ENCODE measurements at regions not wholly inside any gene's neighbourhood (a gene's known extent, or its start where the extent isn't known, plus 50 kb on each side); places are given as distances from the start of the nearest gene placed in this dataset.
"Not testable (repeated sequence)": the region's sequence is repeated elsewhere in the genome, so short reads cannot be mapped to it uniquely, and the experiment has no call there.

DNA sequence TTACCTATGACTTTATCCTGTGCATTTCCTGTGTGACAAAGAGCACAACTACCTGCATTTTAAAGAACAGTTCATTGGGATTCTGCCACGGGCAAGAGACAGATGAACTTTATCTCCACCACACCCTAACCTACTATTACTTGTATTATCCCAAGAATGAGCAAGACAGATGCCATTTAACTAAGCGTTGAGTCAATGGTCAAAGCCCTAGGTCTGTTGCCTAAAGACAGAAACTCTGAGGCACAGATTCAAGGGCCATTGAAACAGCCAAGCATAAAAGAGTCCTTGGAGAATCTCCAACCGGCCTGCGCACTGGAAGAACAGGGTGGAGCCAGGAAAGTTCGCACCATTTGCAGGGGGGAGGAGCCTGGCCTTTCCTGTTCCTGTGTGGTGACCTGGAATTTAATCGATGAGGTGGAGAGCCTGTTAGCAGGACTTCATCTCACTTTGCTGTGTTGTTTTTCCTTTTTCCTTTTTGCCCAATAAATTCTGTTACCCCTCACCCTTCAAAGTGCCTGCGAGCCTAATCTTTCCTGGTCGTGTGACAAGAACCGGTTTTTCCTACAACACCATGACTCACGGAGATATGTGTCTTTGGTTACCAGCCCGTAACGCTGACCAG is 146.4 kb upstream of the DIAPH2 start:
- no peaks in the 10 kb centered on the region for H3K27me3 ChIP-seq
- no peaks in the 10 kb centered on the region for H3K36me3 ChIP-seq (replicated peaks in 1 of 2)
- 68 to 82% (median 80%) methylated on average over 8 to 12 of the region's 12 CpGs for WGBS, 4 donors
- TF ChIP-seq POLR2A (IDR thresholded peaks at IDR 0.05): no peak
- TF ChIP-seq, protein P1, sequence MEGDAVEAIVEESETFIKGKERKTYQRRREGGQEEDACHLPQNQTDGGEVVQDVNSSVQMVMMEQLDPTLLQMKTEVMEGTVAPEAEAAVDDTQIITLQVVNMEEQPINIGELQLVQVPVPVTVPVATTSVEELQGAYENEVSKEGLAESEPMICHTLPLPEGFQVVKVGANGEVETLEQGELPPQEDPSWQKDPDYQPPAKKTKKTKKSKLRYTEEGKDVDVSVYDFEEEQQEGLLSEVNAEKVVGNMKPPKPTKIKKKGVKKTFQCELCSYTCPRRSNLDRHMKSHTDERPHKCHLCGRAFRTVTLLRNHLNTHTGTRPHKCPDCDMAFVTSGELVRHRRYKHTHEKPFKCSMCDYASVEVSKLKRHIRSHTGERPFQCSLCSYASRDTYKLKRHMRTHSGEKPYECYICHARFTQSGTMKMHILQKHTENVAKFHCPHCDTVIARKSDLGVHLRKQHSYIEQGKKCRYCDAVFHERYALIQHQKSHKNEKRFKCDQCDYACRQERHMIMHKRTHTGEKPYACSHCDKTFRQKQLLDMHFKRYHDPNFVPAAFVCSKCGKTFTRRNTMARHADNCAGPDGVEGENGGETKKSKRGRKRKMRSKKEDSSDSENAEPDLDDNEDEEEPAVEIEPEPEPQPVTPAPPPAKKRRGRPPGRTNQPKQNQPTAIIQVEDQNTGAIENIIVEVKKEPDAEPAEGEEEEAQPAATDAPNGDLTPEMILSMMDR (IDR thresholded peaks at IDR 0.05): no peak
- no peak overlapping the region for H3K27ac ChIP-seq
- H3K9me3 ChIP-seq (replicated peaks in 1 of 3): no peaks in the 10 kb centered on the region
- intact Hi-C loops (cut with DNase I): no loop called here
- no peak overlapping the region for H3K4me3 ChIP-seq
- no peaks in the 10 kb centered on the region for H3K4me1 ChIP-seq (replicated peaks in 1 of 2)
- DNase-seq: no peak

GRCh38 chrX:96540111-96540631 is 144.5 kb upstream of the DIAPH2 start:
- Histone ChIP-seq H3K27me3 (no peaks in the 10 kb centered on the region), H3K4me3 (no peak overlapping the region), H3K36me3 (replicated peaks in 1 of 2) (no peaks in the 10 kb centered on the region), H3K4me1 (replicated peaks in 1 of 2) (no peaks in the 10 kb centered on the region), H3K27ac (no peak overlapping the region), H3K9me3 (replicated peaks in 1 of 3) (no peaks in the 10 kb centered on the region)
- WGBS, 4 donors: 58 to 76% (median 59%) methylated on average over 2 of the region's 2 CpGs
- intact Hi-C loops (cut with DNase I): no loop called here
- no peak for DNase-seq
- TF ChIP-seq, protein P1 (IDR thresholded peaks at IDR 0.05): no peak
- TF ChIP-seq POLR2A (IDR thresholded peaks at IDR 0.05): no peak

GRCh38 chrX:96546281-96546680 is 138.4 kb upstream of the DIAPH2 start:
- intact Hi-C loops (cut with DNase I); H3K4me1 ChIP-seq (replicated peaks in 1 of 2); H3K9me3 ChIP-seq (replicated peaks in 1 of 3); H3K36me3 ChIP-seq (replicated peaks in 1 of 2); H3K4me3 ChIP-seq; H3K27ac ChIP-seq: not testable (repeated sequence)
- 63 to 86% (median 72%) methylated on average over 7 of the region's 7 CpGs for WGBS, 4 donors
- peak in 2 of 7 donors; percentile 33 to 49 for DNase-seq
- H3K27me3 ChIP-seq: peaks cover 18% of the 10 kb centered on the region

GRCh38 chrX:96551322-96551872 is 133.2 kb upstream of the DIAPH2 start:
- Histone ChIP-seq H3K4me1 (replicated peaks in 1 of 2) (no peaks in the 10 kb centered on the region), H3K9me3 (replicated peaks in 1 of 3) (no peaks in the 10 kb centered on the region), H3K36me3 (replicated peaks in 1 of 2) (no peaks in the 10 kb centered on the region), H3K4me3 (no peak overlapping the region), H3K27ac (no peak overlapping the region), H3K27me3 (peaks cover 18% of the 10 kb centered on the region)
- intact Hi-C loops (cut with DNase I): no loop called here
- no peak for DNase-seq
- 45 to 61% (median 54%) methylated on average over 6 of the region's 6 CpGs for WGBS, 4 donors
- TF ChIP-seq, protein P1 (IDR thresholded peaks at IDR 0.05): no peak
- no peak for TF ChIP-seq POLR2A (IDR thresholded peaks at IDR 0.05)

DNA sequence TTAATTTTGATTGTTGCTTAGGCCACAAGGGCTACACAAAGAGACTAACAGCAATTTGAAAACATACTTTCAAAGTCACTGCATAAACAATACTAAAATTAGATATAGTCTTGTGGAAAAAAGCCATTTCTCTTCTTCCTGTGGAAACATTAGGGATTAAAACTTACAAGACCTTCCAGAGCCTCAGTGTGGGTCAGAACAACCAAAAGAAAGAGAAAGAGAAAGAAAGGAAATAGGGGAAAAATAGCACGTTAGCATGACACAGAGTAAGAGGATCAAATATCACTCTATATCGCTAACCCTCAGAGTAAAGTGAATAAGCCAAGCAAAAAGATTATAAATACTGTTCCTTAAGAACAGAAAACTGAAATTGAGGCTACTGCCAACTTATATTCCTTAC is 127.8 kb upstream of the DIAPH2 start:
- H3K9me3 ChIP-seq (replicated peaks in 1 of 3): no peaks in the 10 kb centered on the region
- no peak for DNase-seq
- H3K4me3 ChIP-seq: no peak overlapping the region
- TF ChIP-seq, protein P1 (IDR thresholded peaks at IDR 0.05): no peak
- TF ChIP-seq POLR2A (IDR thresholded peaks at IDR 0.05): no peak
- no peak overlapping the region for H3K27ac ChIP-seq
- peaks cover 9% of the 10 kb centered on the region for H3K27me3 ChIP-seq
- WGBS, 4 donors: 51 to 76% (median 61%) methylated on average over 2 of the region's 2 CpGs
- intact Hi-C loops (cut with DNase I): no loop called here
- H3K36me3 ChIP-seq (replicated peaks in 1 of 2): no peaks in the 10 kb centered on the region
- no peaks in the 10 kb centered on the region for H3K4me1 ChIP-seq (replicated peaks in 1 of 2)

GRCh38 chrX:96561129-96561528 is 123.5 kb upstream of the DIAPH2 start:
- H3K4me3 ChIP-seq; H3K27ac ChIP-seq; H3K4me1 ChIP-seq (replicated peaks in 1 of 2); DNase-seq; intact Hi-C loops (cut with DNase I); H3K27me3 ChIP-seq; H3K9me3 ChIP-seq (replicated peaks in 1 of 3); H3K36me3 ChIP-seq (replicated peaks in 1 of 2): not testable (repeated sequence)
- WGBS, 4 donors: 59 to 71% (median 60%) methylated on average over 5 of the region's 5 CpGs
